Mucosa of descending colon (tissue), 3 donors: ENCODE measurements at regions not wholly inside any gene's neighbourhood (a gene's known extent, or its start where the extent isn't known, plus 50 kb on each side); places are given as distances from the start of the nearest gene placed in this dataset.
A peak's percentile ranks its signal among the peaks of the same experiment; 100 is the strongest.

Source experiments
- ATAC-seq: fragments of 200-7000 bp; cut with Tn5 transposase; one replicate; pipeline ENCODE4 v1.9.1; 2020; ENCODE audit warnings: mild to moderate bottlenecking, moderate library complexity
- DNase-seq, 3 donors: peaks; one replicate each; pipeline ENCODE4 v3.0.0-alpha.2; 2020
- H3K36me3 ChIP-seq: fragments of 200-600 bp; one replicate; pipeline ENCODE4 v1.8.0; 2021; ENCODE audit warnings: low read depth, mild to moderate bottlenecking
- H3K4me1 ChIP-seq: fragments of 200-600 bp; one replicate; pipeline ENCODE4 v1.8.0; 2021; ENCODE audit warnings: low read depth, mild to moderate bottlenecking
- H3K4me3 ChIP-seq: fragments of 200-600 bp; one replicate; pipeline ENCODE4 v1.8.0; 2021; ENCODE audit warnings: mild to moderate bottlenecking
- H3K9me3 ChIP-seq: fragments of 200-600 bp; one replicate; pipeline ENCODE4 v1.8.0; 2021; ENCODE audit warnings: mild to moderate bottlenecking
- CTCF ChIP-seq: fragments of 200-600 bp; IDR thresholded peaks from one replicate; pipeline ENCODE4 v1.8.0; 2022; ENCODE audit warnings: antibody characterized with exemption, mild to moderate bottlenecking
- intact Hi-C, 2 donors: fragments of 100-400 bp; cut with DNase I in 1 of 2; cut with micrococcal nuclease in 1 of 2; formaldehyde crosslinking; loops; one replicate each; pipeline versions ENCODE4 v1.11.0 to v1.11.1; 2022; cut with DNase I, micrococcal nuclease
- donor health status: DM: no; HTN: no; CAD: no; lungs with moderate emphysema.
- donor health status: DM: no; HTN: no; CAD: no.
- donor health status: DM: no; HTN: yes; CAD: no.

GRCh38 chr1:229792012-229792975 lies 166.2 kb downstream of the URB2 start:
- TF ChIP-seq CTCF, result no peak
- H3K4me3 ChIP-seq, result no peak overlapping the region
- H3K9me3 ChIP-seq, result no peaks in the 10 kb centered on the region
- no peaks in the 10 kb centered on the region for H3K4me1 ChIP-seq
- ATAC-seq (no peak), DNase-seq (no peak)
- H3K36me3 ChIP-seq, result no peaks in the 10 kb centered on the region
- intact Hi-C loops, result no loop called here

GRCh38 chr1:229793488-229793887 lies 167.4 kb downstream of the URB2 start:
- Histone ChIP-seq H3K4me3 (no peak overlapping the region), H3K4me1 (no peaks in the 10 kb centered on the region), H3K36me3 (no peaks in the 10 kb centered on the region), H3K9me3 (no peaks in the 10 kb centered on the region)
- no peak for TF ChIP-seq CTCF
- intact Hi-C loops, result no loop called here
- ATAC-seq (peak; percentile 68), DNase-seq (peak in 1 of 3 donors; percentile 7)

- Histone ChIP-seq H3K36me3 (no peaks in the 10 kb centered on the region), H3K4me1 (no peaks in the 10 kb centered on the region), H3K9me3 (no peaks in the 10 kb centered on the region), H3K4me3 (no peak overlapping the region)
- intact Hi-C loops, result no loop called here
- ATAC-seq, result no peak
- DNase-seq, result no peak
- TF ChIP-seq CTCF, result no peak
These were observed 172.5 kb downstream of the URB2 start for GRCh38 chr1:229798558-229798957.

GRCh38 chr1:229803626-229804217 lies 177.7 kb downstream of the URB2 start:
- no peak for TF ChIP-seq CTCF
- H3K4me1 ChIP-seq, result no peaks in the 10 kb centered on the region
- ATAC-seq (peak; percentile 88), DNase-seq (peak in 1 of 3 donors; percentile 18)
- no peaks in the 10 kb centered on the region for H3K36me3 ChIP-seq
- intact Hi-C loops, result no loop called here
- H3K4me3 ChIP-seq, result no peak overlapping the region
- H3K9me3 ChIP-seq, result peaks cover 17% of the 10 kb centered on the region

GRCh38 chr1:229808272-229808671 lies 182.2 kb downstream of the URB2 start:
- DNase-seq (no peak), ATAC-seq (no peak)
- Histone ChIP-seq H3K4me3 (no peak overlapping the region), H3K4me1 (no peaks in the 10 kb centered on the region), H3K36me3 (no peaks in the 10 kb centered on the region), H3K9me3 (peaks cover 34% of the 10 kb centered on the region)
- no peak for TF ChIP-seq CTCF
- intact Hi-C loops, result no loop called here
